22Rv1 (cell line): ENCODE measurements at regions not wholly inside any gene's neighbourhood (a gene's known extent, or its start where the extent isn't known, plus 50 kb on each side); places are given as distances from the start of the nearest gene placed in this dataset.

Experiments
- CTCF ChIP-seq: fragments of 450-650 bp; IDR thresholded peaks from 2 replicates; pipeline ENCODE4 v1.5.1; 2017; ENCODE audit warnings: mild to moderate bottlenecking
- ZFX ChIP-seq: fragments of 450-650 bp; IDR thresholded peaks from 2 replicates; pipeline ENCODE4 v1.6.1; 2017; ENCODE audit warnings: antibody characterized with exemption, borderline replicate concordance

GRCh38 chr4:138410266-138410665 is 168.1 kb upstream of the SLC7A11 start:
- TF ChIP-seq CTCF (no peak), ZFX (no peak)
